NCI-H226 (cell line): ENCODE measurements at regions not wholly inside any gene's neighbourhood (a gene's known extent, or its start where the extent isn't known, plus 50 kb on each side); places are given as distances from the start of the nearest gene placed in this dataset.
"Not testable (repeated sequence)": the region's sequence is repeated elsewhere in the genome, so short reads cannot be mapped to it uniquely, and the experiment has no call there.

ENCODE experiments used
- DNase-seq: peaks from one replicate; pipeline ENCODE4 v3.0.0-alpha.2; 2015

GRCh38 chr11:39120890-39121289, 2338.6 kb downstream of the LRRC4C start:
- no peak for DNase-seq

DNA sequence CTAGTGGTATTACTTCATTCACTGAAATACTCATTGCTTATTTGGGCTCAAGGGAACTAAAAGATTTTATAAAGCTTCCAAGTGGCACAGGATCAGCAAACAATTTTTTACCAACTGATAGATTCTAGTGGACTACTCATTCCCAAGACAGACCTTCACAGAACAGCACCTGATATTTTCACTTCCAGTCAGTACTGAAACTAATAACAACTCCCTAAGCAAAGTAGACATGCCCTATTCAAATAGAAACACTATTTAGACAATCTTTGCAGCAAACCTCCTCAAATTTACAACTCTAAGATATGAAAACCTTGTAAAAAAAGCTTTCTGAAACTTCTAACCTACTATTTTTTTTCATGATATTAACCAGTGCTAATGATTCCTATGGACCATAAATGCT, 2345.8 kb downstream of the LRRC4C start:
- DNase-seq, result no peak

GRCh38 chr11:39102236-39102635, 2357.2 kb downstream of the LRRC4C start:
- no peak for DNase-seq

GRCh38 chr11:39078465-39078864, 2381.0 kb downstream of the LRRC4C start:
- DNase-seq, result no peak

- DNase-seq, result no peak
Measured at GRCh38 chr11:39037611-39038010, 2421.8 kb downstream of the LRRC4C start.

DNA sequence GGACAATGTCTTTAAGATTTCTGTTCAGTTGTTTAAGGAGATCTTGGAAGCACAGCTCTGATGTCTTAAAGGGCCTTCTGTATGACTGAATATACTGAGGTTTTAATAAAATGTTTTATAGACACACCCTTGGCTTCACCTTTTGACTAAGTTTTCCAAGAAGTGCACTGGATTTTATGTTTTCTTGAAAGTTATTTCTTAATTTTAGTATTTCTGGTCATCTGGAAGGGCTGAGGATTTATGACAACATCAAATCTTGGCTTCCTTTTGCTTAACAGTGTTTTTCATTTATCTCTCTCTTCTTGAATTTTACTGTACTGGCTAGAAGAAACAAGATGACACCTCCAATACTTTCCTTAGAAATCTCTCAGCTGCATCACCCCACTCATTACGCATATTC, 2423.4 kb downstream of the LRRC4C start:
- DNase-seq, result no peak

- DNase-seq, result no peak
Measured at GRCh38 chr11:39021539-39021938, 2423.5 kb upstream of the RAG2 start.

DNA sequence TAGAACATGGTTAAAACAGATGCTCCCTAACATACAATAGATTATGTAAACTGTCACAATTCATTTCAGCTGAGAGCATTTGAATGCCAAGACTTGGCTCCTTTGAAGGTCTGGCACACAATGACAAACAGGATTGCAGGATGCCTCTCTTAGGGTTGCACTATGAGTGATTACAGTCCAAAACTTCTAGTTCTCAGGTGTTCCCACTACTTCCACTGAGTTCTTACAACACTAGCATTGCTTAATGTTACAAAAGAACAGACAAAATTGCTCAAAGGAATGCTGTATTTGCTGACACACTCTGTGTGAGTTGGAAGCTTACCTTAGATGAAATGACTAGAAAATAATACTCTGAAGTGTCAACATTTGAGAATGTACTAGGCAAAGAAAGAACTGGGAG, 2413.8 kb upstream of the RAG2 start:
- no peak for DNase-seq

- DNase-seq, result no peak
Measured at GRCh38 chr11:38990841-38991240, 2392.8 kb upstream of the RAG2 start.

DNA sequence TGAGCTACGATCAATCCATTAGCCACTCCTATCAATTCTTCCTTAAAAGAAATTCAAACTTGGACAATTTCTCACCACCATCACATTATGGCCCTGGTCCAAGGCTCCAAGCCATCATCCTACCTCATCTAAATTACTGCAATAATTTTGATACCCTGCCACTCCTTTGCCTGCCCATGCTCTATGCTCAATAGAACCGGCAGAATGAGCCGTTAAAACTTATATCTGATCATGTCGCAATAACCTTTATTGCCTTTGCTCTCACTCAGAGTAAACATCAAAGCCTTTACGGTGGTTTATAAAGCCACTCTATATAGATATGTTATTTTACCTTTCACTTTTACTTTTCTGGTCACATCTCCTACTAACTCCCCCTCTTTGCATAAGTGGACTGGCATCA, 2392.1 kb upstream of the RAG2 start:
- no peak for DNase-seq

DNA sequence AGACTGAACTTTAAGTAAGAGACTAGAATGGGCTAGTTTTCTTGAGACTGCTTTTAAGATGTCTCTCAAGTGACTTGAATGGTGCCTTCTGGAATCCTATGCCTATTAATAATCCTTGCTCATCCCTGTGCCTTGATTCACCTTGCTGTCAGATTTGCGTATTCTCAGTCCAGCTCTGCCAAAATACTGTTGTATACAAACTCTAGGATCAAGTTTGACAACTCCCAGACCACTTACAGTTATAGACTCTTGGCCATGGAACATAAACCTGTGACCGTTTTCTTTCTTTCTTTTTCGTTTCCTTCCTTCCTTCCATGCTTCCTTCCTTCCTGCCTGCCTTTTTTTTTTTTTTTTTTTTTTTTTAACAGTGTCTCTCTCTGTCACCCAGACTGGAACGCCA, 2390.9 kb upstream of the RAG2 start:
- no peak for DNase-seq

DNA sequence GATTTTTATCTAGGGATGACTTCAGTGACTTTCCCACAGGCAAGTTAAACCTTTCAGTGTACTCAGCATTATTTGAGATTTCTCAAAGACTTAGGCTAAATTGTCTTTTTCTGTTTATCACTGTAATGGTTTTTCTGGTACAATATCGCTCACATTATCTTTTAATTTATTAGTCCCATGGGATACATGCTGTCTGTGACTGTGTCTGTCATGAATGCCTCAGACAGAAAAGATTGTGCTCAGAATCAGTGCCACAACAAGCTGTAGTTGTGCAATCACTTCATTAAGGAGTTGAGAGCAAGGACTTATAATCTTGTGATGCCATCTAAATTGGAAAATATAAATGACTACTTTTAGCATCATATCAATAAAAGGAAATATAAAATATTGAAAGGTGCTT, 2374.2 kb upstream of the RAG2 start:
- no peak for DNase-seq

- no peak for DNase-seq
Measured at GRCh38 chr11:38971141-38971540, 2373.1 kb upstream of the RAG2 start.

DNA sequence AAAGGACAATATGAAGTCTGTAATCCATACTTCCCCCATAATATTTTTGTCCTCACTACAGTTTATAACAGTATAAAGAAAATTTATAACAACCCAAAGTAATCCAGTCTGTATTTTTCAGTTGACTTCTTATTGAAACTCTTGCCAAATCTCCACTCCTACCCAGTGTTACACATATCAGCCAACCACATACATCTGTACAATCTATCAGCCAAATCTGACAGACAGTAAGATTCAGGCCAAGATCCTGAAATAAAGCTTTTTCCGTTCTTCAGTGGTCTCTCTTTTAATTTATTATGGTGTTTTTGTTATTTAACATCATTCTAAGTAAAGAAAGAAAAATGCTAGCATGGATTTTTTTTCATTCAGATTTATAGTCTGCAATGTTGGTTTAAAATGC, 2370.9 kb upstream of the RAG2 start:
- DNase-seq, result no peak

DNA sequence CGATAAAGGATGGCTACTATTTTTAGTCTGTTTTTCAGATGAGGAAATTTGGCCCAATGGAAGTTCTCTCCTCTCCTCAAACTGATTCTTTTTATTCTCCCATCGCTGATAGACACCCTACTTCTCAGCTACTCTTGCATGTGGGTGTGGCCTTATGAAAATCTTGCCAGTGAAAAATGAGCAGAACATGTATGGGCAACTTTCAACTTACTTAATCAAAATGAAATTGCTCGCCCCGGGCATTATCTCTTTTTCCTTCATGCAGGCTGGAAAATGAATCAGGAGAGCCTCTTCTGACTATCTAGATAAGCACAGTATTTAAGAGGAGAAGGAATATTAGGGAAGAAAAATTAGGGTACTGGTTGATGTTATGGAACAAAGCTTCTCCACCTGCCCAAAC, 2354.7 kb upstream of the RAG2 start:
- DNase-seq, result no peak

DNA sequence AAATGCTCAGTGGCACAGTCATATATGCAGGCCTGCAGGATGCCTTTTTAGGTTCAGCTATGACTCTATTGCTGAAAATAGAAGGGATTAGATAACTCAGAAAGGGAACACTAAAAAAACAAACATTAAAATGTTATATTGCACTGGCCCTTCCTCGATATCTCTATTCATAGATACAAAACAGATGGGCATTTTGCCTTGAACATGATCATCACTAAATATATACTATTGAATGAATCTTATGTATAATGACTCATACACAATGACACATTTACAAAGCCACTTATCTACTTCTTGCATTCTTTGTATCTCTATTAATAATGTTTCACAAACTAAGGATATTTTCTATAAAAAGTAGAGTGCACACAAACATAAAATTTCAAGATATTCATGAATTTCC, 2352.8 kb upstream of the RAG2 start:
- no peak for DNase-seq

DNA sequence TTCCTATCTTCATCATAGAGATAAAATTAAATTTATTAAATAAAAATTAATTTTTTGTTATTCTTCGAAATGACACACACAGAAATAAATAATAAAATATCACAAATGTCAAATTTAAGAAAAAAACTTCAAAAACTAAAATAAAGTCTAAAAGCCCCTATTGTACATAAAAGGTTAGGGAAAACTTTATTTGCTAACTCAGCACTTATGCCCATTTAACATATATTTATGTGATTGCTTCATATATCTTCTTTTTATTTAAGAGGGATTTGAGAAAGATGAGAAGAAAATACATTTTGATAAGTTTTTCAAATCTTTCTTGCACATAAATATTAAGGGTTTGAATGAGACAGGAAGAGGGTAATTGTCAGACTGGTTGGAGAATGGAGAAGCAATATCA, 2350.4 kb upstream of the RAG2 start:
- no peak for DNase-seq

DNA sequence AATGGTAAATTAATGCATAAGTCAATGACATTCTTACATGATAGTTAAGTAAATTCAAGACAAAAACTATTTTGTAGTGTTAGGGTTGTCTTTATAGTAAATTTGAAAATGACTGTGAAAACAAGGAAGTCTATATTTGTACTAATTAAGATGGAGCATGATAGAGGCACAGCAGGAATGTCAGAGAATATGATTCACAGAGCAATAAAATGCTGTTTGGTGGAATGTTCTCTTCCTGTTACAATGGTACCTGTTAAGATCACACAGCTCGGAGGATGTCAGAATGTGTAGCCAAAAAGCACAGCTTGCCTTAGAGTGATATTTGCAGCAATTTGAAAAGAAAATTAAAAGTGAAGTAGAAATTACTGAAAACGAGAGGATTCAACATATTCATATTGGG, 2339.7 kb upstream of the RAG2 start:
- no peak for DNase-seq

GRCh38 chr11:38935941-38936340, 2337.9 kb upstream of the RAG2 start:
- no peak for DNase-seq

GRCh38 chr11:38927993-38928392, 2330.0 kb upstream of the RAG2 start:
- no peak for DNase-seq

GRCh38 chr11:38924644-38925043, 2326.6 kb upstream of the RAG2 start:
- no peak for DNase-seq

DNA sequence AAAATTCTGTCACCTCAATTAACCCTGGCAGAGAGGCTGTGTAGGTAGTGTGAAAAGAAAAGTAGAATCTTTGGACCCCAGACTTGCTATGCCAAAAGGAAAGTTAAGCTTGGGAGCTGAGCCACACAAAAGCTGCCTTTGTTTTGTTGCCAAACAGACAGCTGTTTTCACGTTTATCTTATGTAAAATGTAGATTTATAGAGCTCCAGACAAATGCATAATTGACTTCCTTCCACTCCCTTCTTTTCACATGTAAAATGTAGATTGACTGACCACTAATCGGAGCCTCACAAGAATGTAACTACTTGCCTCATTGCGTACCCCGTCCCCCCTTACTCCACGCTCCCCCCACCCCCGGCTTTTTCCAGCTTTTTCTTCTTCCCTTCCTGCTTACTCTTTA, 2302.2 kb upstream of the RAG2 start:
- DNase-seq, result no peak

- DNase-seq, result not testable (repeated sequence)
Measured at GRCh38 chr11:38894201-38894600, 2296.2 kb upstream of the RAG2 start.

- DNase-seq, result no peak
Measured at GRCh38 chr11:38884145-38884865, 2286.3 kb upstream of the RAG2 start.

- no peak for DNase-seq
Measured at GRCh38 chr11:38867338-38867737, 2269.3 kb upstream of the RAG2 start.

DNA sequence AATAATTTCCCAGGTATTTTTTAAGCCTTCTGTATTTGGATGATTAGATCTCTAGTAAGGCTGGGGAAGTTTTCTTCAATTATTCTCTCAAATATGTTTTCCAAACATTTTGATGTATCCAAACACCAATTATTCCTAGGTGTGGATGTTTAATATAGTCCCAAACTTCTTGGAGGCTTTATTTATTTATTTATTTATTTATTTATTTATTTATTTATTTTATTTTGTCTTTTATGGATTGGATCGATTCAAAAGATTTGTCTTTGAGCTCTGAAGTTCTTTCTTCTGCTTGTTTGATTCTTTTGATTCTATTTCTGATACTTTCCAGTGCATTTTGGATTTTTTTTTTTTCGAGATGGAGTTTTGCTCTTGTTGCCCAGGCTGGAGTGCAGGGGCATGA, 2267.9 kb upstream of the RAG2 start:
- DNase-seq, result no peak
